ENCODE measurements at regions not wholly inside any gene's neighbourhood (a gene's known extent, or its start where the extent isn't known, plus 50 kb on each side); places are given as distances from the start of the nearest gene placed in this dataset.
"Not testable (repeated sequence)": the region's sequence is repeated elsewhere in the genome, so short reads cannot be mapped to it uniquely, and the experiment has no call there.

- DNase-seq (ENCODE audit: low spot score) = no peak
Measured at GRCh38 chr20:12946789-12947188, 62.0 kb upstream of the SPTLC3 start.

- no peak for DNase-seq (ENCODE audit: low spot score)
Measured at GRCh38 chr20:12947691-12948090, 61.1 kb upstream of the SPTLC3 start.

- DNase-seq (ENCODE audit: low spot score) = no peak
Measured at GRCh38 chr20:12949429-12949980, 59.3 kb upstream of the SPTLC3 start.

GRCh38 chr20:12954254-12954653 lies 54.5 kb upstream of the SPTLC3 start:
- DNase-seq (ENCODE audit: low spot score) = not testable (repeated sequence)

GRCh38 chr20:12955611-12956010 lies 53.2 kb upstream of the SPTLC3 start:
- DNase-seq (ENCODE audit: low spot score) = no peak

- no peak for DNase-seq (ENCODE audit: low spot score)
Measured at GRCh38 chr20:12956303-12956702, 52.5 kb upstream of the SPTLC3 start.

- DNase-seq (ENCODE audit: low spot score) = no peak
Measured at GRCh38 chr20:12957968-12958367, 50.8 kb upstream of the SPTLC3 start.

Data from H4 (cell line).